HT-29 (cell line): ENCODE measurements at regions not wholly inside any gene's neighbourhood (a gene's known extent, or its start where the extent isn't known, plus 50 kb on each side); places are given as distances from the start of the nearest gene placed in this dataset.

ENCODE experiments used
- DNase-seq: peaks from one replicate; pipeline ENCODE4 v3.0.0-alpha.2; 2015; ENCODE audit warnings: low spot score

DNA sequence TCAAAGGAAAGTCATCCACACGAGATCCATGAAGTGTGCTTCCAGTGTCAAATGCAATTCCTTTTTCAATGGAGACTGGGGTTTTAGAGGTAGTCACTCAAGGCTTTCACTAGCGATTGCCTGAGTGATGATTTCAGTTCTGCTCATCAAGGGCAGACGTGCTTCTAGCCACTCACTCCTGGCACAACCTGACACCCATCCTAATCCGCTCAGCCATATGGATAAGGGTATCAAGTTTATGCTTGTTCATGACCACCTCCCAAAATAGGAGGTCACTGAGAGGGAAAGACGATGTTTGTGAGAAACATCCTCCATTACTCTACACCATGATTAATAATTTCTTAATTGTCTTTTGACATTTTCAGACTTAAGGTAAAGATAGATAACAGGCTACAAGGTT lies 91.3 kb upstream of the HEY2 start:
- no peak for DNase-seq

- no peak for DNase-seq
These were observed 90.5 kb upstream of the HEY2 start for GRCh38 chr6:125658759-125659431.

DNA sequence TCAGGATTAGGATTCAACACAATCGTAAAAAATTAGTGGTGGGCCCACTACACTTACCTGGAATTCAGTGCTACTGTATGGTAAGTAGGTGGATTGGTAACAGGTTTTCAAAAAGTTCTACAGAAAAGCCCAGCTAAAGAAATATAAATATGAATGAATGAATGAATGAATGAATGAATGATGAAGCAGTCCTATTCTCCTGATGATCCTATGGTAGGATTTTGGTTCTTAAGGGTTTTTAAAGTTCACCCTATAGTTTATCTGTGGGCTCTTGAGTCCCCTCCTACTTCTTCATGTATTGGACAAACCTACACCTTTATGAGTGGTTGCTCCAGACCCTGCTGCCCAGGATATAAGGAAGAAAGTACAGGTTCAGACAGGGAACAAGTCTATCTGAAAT lies 89.5 kb upstream of the HEY2 start:
- no peak for DNase-seq

GRCh38 chr6:125662296-125662695 lies 87.1 kb upstream of the HEY2 start:
- DNase-seq: no peak

DNA sequence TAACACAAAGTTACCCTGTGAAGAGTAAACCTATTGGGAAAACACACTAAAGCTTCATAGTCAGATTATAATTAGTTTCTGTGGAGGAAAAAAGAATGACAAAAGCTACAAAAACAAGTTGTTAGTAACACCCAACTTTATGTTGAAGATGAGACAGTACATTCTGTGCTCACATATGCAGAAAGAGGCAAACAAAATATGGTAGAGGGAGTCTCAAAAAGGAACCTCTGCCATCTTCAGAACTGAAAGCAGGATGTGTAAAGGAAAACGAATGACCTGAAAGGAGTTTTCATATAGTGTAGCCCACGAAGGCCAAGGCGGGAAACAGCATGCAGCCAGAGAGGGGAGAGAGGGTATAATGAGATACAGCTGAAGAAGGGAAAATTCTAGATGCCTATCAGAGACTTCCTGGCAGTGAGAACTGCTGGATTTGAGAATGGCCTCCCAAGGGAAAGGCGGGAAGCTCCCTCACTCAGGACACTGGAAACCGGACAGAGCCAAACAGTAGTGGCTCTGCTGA lies 84.1 kb upstream of the HEY2 start:
- no peak for DNase-seq

DNA sequence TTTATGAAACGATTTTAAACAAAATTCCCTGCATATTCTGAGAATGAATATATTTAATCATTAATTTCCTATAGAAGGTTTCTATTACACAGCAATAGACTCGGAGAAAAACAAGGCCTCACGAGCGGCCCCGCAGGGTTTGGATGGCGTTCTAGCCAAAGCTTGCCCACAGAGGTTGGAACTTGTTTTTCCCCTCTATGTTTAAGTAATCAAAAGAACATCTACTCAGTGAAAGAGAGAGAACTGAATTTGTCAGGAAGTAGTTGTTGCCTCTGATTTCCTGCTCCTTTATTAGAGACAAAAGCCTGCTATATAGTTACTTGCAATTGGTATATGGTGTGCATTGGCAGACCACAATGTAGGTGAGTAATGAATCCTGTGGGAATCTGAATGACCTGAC lies 82.1 kb upstream of the HEY2 start:
- DNase-seq: no peak

DNA sequence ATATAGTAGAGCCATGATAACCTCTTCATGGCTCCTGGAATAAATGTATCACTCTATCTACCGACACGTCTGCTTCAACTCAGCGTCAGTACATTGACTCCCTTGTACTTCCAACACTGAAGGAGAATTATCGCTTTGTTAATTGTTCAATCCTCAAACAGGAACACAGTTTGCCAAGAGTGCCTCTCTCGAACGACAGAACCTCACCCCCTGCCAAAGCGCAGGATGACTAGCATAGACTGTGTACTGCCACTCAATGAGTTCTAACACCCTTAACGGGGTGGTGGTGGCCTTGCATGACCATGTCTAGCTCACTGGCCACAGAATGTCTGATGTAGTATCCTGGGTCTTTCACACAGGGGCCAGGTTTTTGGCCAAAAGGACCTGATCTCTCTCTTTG lies 81.4 kb upstream of the HEY2 start:
- no peak for DNase-seq

DNA sequence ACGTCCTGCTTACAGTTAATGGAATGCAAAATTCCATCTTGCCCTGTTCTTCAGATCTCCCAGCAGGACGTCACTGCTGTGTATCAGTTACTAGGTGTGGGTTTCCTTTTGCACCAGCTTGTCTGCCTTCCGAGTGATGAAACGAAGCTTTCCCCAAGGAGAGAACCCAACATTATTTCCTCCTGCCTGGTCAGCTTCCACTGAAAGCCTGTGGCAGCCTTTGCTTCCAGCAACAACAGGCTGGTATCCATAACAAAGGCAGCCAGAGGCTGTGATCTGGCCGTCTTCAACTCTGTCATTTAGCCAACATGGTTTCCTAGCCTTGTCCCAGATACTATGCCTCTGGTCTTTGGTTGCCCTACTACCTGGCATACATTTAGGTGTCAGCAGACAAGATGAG lies 78.9 kb upstream of the HEY2 start:
- DNase-seq: no peak

DNA sequence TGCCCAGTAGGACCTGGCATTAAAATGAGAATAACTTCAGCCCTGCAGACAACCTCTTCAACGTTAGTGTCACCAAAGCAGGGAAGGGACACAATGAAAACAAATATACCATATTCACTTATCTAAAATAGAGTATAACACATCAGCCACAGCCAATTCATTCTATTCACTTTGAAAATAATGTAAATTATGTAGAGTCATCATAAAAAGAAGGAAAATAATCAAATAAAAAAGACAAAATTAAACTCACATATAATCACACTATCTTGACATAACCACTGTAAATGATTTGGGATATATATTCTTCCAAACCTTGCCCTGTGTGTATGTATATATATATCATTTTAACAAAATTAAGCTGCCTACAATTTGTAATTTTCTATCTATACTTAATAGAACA lies 78.1 kb upstream of the HEY2 start:
- DNase-seq: no peak

GRCh38 chr6:125674230-125674629 lies 75.2 kb upstream of the HEY2 start:
- DNase-seq: no peak

DNA sequence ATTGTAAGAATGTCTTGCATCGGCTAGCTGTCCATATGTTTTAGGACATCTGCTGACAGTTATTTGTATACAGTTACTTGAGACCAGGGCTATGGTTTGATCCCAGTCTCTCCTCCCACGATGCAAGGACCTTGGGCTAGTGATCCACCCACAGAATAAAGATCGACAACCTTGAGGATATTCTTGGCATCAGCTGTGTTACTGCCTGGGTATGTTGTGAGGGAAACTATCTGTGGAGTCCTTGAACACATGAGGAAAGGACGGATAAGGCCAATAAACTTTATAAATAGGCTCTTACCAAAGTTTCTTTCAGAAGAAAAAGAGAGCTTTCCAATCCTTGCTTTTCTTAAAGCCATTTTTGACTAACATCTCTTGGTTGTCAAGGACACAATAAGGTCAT lies 70.8 kb upstream of the HEY2 start:
- no peak for DNase-seq

DNA sequence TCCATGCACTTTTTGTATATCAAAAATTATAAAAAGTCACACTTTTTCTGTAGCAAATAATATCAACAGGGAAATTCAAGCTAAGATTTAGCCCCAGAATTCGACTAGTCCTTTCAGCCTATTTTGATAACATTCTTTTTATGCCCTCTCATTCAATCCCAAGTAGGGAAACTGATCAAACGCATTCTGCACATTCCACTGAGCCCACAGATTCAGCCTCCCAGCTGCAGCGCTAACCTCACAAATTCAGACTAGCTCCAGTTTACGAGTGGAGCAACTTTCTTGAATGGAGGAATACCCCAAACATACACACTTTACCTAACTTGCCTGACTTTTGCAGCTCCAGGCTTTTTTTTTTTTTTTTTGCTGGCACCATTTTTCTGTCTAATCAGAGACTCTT lies 70.3 kb upstream of the HEY2 start:
- DNase-seq: no peak

DNA sequence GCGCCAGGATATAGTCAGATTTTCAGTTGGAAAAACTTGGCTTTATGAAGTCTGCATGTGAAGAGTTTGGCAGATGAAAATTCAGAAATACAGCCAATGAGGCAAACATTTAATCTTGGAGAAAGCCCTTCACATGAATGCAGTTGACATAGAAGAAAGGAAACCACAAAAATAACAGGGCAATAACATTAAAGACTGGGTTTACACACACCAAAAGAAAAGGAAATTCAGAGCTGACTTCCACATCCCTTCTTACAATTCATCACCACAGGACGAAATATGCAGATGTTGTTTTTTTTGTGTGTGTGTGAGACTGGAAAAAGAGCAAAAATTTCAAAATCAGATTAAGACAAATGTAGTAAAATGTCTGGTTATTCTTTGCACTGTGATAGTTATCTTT lies 69.8 kb upstream of the HEY2 start:
- DNase-seq: no peak

GRCh38 chr6:125682939-125683338 lies 66.5 kb upstream of the HEY2 start:
- no peak for DNase-seq

DNA sequence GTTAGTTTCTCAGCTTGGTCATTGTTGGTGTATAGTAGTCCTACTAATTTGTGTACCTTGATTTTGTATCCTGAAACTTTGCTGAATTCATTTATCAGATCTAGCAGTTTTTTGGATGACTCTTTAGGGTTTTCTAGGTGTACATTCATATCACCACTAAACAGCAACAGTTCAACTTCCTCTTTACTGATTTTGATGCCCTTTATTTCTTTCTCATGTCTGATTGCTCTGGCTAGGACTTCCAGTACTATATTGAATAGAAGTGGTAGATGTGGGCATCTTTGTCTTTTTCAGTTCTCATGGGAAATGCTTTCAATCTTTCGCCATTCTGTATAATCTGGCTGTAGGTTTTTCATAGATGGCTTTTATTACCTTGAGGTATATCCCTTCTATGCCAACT lies 61.3 kb upstream of the HEY2 start:
- no peak for DNase-seq

DNA sequence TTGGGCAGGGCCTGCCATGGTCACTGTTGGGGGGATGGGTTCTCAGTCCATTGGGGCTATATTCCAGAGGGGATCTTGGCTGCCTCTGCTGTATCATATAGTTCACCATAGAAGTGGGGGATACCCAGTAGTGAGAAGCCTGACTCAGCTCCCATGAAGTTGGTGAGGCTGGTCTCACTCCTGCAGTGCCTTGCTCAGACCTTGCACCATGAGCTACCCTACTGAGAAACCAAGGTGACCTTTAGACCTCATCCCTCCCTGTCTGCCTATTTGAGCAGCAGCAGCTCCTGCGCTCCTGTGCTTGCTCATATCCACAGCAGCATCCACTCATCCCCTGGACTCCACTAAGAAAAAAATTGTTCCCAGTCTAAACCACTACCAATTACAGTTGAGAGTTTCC lies 56.0 kb upstream of the HEY2 start:
- no peak for DNase-seq

DNA sequence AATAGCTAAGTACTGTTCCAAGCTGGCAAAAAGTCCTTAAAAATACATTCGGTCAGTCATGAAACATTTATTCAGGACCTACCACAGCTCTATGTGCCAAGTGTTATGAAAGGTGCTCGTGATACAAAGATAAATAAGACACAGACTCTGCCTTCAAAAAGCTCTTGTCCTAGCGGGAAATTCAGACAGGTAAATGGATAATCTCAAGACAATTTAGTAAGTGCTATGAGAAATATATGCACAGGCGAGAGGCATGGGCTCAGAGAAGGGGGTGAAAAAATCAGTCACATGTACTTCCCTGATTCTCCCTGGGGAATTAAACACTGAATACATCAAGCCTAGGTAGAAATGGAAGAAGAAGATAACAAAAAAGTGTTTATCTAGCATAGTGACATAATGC lies 49.8 kb upstream of the HEY2 start:
- no peak for DNase-seq
